Sigmoid colon (tissue), 6 donors: ENCODE measurements at regions not wholly inside any gene's neighbourhood (a gene's known extent, or its start where the extent isn't known, plus 50 kb on each side); places are given as distances from the start of the nearest gene placed in this dataset.

Source experiments
- DNase-seq: peaks from one replicate; pipeline ENCODE4 v3.0.0-alpha.2; 2019
- H3K27ac ChIP-seq, 4 donors: fragments of 200-600 bp; sonication (generic); one replicate each; pipeline ENCODE4 v1.5.1; 2016 to 2019; ENCODE audit warnings: mild to moderate bottlenecking in 1 of 4
- H3K27me3 ChIP-seq, 3 donors: fragments of 200-600 bp; sonication (generic); one replicate each; pipeline ENCODE4 v1.5.1; 2019; ENCODE audit warnings: mild to moderate bottlenecking in 1 of 3
- H3K36me3 ChIP-seq, 4 donors: fragments of 200-600 bp; sonication (generic); one replicate each; pipeline ENCODE4 v1.5.1; 2016 to 2019
- H3K4me1 ChIP-seq, 4 donors: fragments of 200-600 bp; sonication (generic); one replicate each; pipeline ENCODE4 v1.5.1; 2017 to 2019
- H3K4me3 ChIP-seq, 4 donors: fragments of 200-600 bp; sonication (generic); one replicate each; pipeline ENCODE4 v1.5.1; 2017 to 2019; ENCODE audit warnings: mild to moderate bottlenecking in 2 of 4, moderate library complexity in 1 of 4
- H3K9me3 ChIP-seq, 4 donors: fragments of 200-600 bp in 3 of 4; sonication (generic) in 3 of 4; one replicate each; pipeline versions ENCODE4 v1.5.1 to v1.6.1; 2013 to 2019
- CTCF ChIP-seq, 4 experiments: fragments of 450-650 bp in 3 of 4; fragments of 200-600 bp in 1 of 4; IDR thresholded peaks; one replicate each; pipeline ENCODE4 v1.5.1; 2016 to 2019; ENCODE audit warnings: antibody characterized with exemption in 4 of 4, mild to moderate bottlenecking in 3 of 4, moderate library complexity in 2 of 4
- EP300 ChIP-seq, 4 donors: sonication (generic); formaldehyde crosslinking; IDR thresholded peaks; one replicate each; pipeline ENCODE4 v1.6.1; 2017; ENCODE audit warnings: antibody characterized with exemption in 4 of 4
- POLR2A ChIP-seq, 2 donors: fragments of 450-650 bp; IDR thresholded peaks; one replicate each; pipeline ENCODE4 v1.6.1; 2016; ENCODE audit warnings: antibody characterized with exemption in 2 of 2, mild to moderate bottlenecking in 2 of 2, moderate library complexity in 2 of 2
- POLR2AphosphoS5 ChIP-seq, 4 donors: sonication (generic); formaldehyde crosslinking; IDR thresholded peaks; one replicate each; pipeline ENCODE4 v1.6.1; 2017; ENCODE audit warnings: antibody characterized with exemption in 4 of 4
- WGBS, 2 donors: extraction: QIAGEN DNeasy Blood & Tissue Kit; methylation state at CpG; one replicate each; pipeline ENCODE4 v1.1.7; 2013; 5-methylcytosine and 5-hydroxymethylcytosine counted together
- intact Hi-C: fragments of 100-400 bp; cut with DNase I; formaldehyde crosslinking; loops from one replicate; pipeline ENCODE4 v1.15.1; 2023
- donor health status: healthy with polysubstance abuse.
- donor health status: healthy.

- Histone ChIP-seq H3K27ac (no peak overlapping the region), H3K36me3 (no peaks in the 10 kb centered on the region), H3K4me3 (no peak overlapping the region), H3K27me3 (no peaks in the 10 kb centered on the region), H3K4me1 (peaks cover 0 to 29% (median 24%) of the 10 kb centered on the region in 4 donors), H3K9me3 (peaks cover 0 to 8% (median 4%) of the 10 kb centered on the region in 4 donors)
- WGBS, 2 donors, result 97 to 99% methylated on average over 5 of the region's 5 CpGs
- intact Hi-C loops, result no loop called here
- no peak for DNase-seq
- TF ChIP-seq EP300 (IDR thresholded peaks at IDR 0.05), result no peak
- no peak for TF ChIP-seq POLR2A (IDR thresholded peaks at IDR 0.05)
- no peak for TF ChIP-seq CTCF (IDR thresholded peaks at IDR 0.05)
- TF ChIP-seq POLR2AphosphoS5 (IDR thresholded peaks at IDR 0.05), result no peak
These were observed 70.6 kb upstream of the ZNF746 start for GRCh38 chr7:149568218-149568617.

GRCh38 chr7:149566103-149566502 is 68.5 kb upstream of the ZNF746 start:
- Histone ChIP-seq H3K9me3 (peaks cover 0 to 8% (median 4%) of the 10 kb centered on the region in 4 donors), H3K4me3 (no peak overlapping the region), H3K4me1 (peaks cover 0 to 29% (median 24%) of the 10 kb centered on the region in 4 donors), H3K27me3 (no peaks in the 10 kb centered on the region), H3K27ac (no peak overlapping the region), H3K36me3 (no peaks in the 10 kb centered on the region)
- DNase-seq, result no peak
- WGBS, 2 donors, result 95 to 98% methylated on average over 3 of the region's 3 CpGs
- intact Hi-C loops, result no loop called here
- TF ChIP-seq POLR2A (IDR thresholded peaks at IDR 0.05), result no peak
- no peak for TF ChIP-seq EP300 (IDR thresholded peaks at IDR 0.05)
- TF ChIP-seq POLR2AphosphoS5 (IDR thresholded peaks at IDR 0.05), result no peak
- no peak for TF ChIP-seq CTCF (IDR thresholded peaks at IDR 0.05)

- H3K27me3 ChIP-seq, result no peaks in the 10 kb centered on the region
- H3K4me3 ChIP-seq, result no peak overlapping the region
- intact Hi-C loops, result no loop called here
- H3K9me3 ChIP-seq, result peaks cover 0 to 8% (median 2%) of the 10 kb centered on the region in 4 donors
- DNase-seq, result no peak
- 28 to 63% methylated on average over 1 of the region's 1 CpG for WGBS, 2 donors
- H3K4me1 ChIP-seq, result peaks cover 0 to 29% (median 24%) of the 10 kb centered on the region in 4 donors
- no peak overlapping the region for H3K27ac ChIP-seq
- H3K36me3 ChIP-seq, result peaks cover 0 to 5% (median 3%) of the 10 kb centered on the region in 4 donors
- TF ChIP-seq POLR2A (IDR thresholded peaks at IDR 0.05), result no peak
These were observed 67.4 kb upstream of the ZNF746 start for GRCh38 chr7:149565096-149565382.

DNA sequence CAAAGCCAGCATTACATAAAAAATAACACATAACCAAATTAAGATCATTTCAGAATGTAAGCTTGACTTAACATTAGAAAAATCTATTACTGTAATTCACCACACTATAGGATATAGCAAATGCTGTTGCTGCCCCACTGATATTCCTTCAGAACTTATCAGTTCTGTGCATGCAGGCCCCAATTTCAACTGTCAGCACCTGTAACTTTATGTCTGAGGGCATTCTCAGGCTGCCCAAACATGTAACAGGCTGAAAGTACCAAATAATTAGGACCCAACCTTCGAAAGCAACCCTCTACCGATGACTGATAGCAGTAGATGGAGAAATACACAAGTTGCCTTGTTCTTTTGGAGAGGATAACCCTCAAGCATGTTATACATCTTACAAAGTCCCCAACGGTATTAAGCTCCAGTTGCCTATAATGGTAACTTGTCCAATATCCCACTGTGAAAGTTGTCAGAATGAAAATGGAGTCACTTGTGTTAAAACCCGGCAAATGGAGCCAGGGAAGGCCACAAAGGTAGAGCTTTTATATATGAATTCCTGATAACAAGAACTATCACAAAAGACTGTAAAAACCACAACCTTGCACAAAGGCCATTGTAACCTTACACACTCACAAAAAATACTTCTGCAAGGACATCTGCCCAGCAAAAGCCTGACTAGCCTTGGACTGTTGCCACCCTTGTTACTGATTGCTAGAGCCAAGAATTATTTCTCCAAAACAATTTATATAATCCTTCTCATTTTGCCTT is 66.9 kb upstream of the ZNF746 start:
- Histone ChIP-seq H3K36me3 (peaks cover 0 to 7% (median 3%) of the 10 kb centered on the region in 4 donors), H3K4me1 (peaks cover 0 to 29% (median 24%) of the 10 kb centered on the region in 4 donors), H3K27me3 (no peaks in the 10 kb centered on the region), H3K27ac (no peak overlapping the region), H3K9me3 (peaks cover 0 to 7% (median 0%) of the 10 kb centered on the region in 4 donors), H3K4me3 (no peak overlapping the region)
- TF ChIP-seq CTCF (IDR thresholded peaks at IDR 0.05) (no peak), POLR2AphosphoS5 (IDR thresholded peaks at IDR 0.05) (no peak), EP300 (IDR thresholded peaks at IDR 0.05) (no peak), POLR2A (IDR thresholded peaks at IDR 0.05) (no peak)
- DNase-seq, result no peak
- intact Hi-C loops, result no loop called here
- WGBS, 2 donors, result 70 to 89% methylated on average over 4 of the region's 4 CpGs

GRCh38 chr7:149562602-149563001 is 65.0 kb upstream of the ZNF746 start:
- DNase-seq, result no peak
- Histone ChIP-seq H3K27me3 (no peaks in the 10 kb centered on the region), H3K4me3 (no peak overlapping the region), H3K4me1 (peaks cover 0 to 28% (median 19%) of the 10 kb centered on the region in 4 donors), H3K9me3 (peaks cover 0 to 3% (median 0%) of the 10 kb centered on the region in 4 donors), H3K27ac (no peak overlapping the region), H3K36me3 (peaks cover 0 to 18% (median 3%) of the 10 kb centered on the region in 4 donors)
- TF ChIP-seq POLR2AphosphoS5 (IDR thresholded peaks at IDR 0.05) (no peak), POLR2A (IDR thresholded peaks at IDR 0.05) (no peak), CTCF (IDR thresholded peaks at IDR 0.05) (no peak), EP300 (IDR thresholded peaks at IDR 0.05) (no peak)
- WGBS, 2 donors, result 87% methylated on average over 4 of the region's 4 CpGs
- intact Hi-C loops, result no loop called here
